Dendritic cell treated with granulocyte-macrophage colony-stimulating factor and Interleukin-4, amounts not matched to agents 40 ng/mL and 50 ng/mL, for 4 days (primary cell): ENCODE measurements at regions not wholly inside any gene's neighbourhood (a gene's known extent, or its start where the extent isn't known, plus 50 kb on each side); places are given as distances from the start of the nearest gene placed in this dataset.

ENCODE experiments used
- H3K27ac Mint-ChIP-seq: one replicate; pipeline ENCODE4 v1.8.0; 2022; ENCODE audit warnings: mild to moderate bottlenecking, mixed read lengths
- H3K27me3 Mint-ChIP-seq: one replicate; pipeline ENCODE4 v1.8.0; 2022; ENCODE audit warnings: mild to moderate bottlenecking, mixed read lengths
- H3K36me3 Mint-ChIP-seq: one replicate; pipeline ENCODE4 v1.8.0; 2022; ENCODE audit warnings: low read depth, mixed read lengths
- H3K4me1 Mint-ChIP-seq: one replicate; pipeline ENCODE4 v1.8.0; 2022; ENCODE audit warnings: low read depth, mixed read lengths
- H3K4me3 Mint-ChIP-seq: one replicate; pipeline ENCODE4 v1.8.0; 2022; ENCODE audit warnings: mild to moderate bottlenecking, moderate library complexity, mixed read lengths
- H3K9me3 Mint-ChIP-seq: one replicate; pipeline ENCODE4 v1.8.0; 2022; ENCODE audit warnings: mixed read lengths
- intact Hi-C: fragments of 100-400 bp; cut with micrococcal nuclease; formaldehyde crosslinking; loops from one replicate; pipeline ENCODE4 v1.15.0; 2022

DNA sequence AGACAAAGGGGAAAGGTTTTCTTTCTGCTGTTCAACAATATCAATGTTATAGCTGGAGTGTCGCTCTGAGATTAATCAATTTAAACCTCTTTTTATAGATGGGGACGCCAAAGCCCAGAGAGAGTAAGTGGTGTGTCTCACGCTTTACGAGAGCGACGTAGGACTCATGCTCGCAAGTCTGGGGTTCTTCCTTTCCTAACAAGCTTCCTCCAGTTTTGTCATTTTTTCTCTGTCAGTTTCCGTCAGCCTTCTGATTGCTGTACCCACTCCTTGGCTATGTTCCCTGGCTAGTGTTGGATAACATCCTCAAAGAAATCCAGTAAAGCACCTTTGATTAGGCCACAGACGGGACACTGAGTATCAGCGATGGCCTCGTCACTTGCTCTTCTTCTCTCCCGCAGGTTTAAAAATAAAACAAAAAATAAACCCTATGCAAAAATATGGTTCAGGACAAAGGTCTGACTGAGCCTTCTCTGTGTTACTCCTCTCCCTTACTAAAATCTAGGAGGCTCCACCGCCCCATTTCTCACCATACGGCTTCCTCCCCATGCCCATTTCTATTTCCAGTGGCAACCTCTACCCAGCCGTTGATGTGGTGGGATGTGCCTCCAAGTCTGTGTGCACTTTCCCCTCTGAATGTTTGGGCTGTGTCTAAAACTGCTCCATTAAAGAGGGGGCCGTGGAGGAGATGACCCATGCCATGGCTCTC, 172.7 kb upstream of the PARP11 start:
- peaks cover 28% of the 10 kb centered on the region for H3K27me3 Mint-ChIP-seq
- intact Hi-C loops: no loop called here

DNA sequence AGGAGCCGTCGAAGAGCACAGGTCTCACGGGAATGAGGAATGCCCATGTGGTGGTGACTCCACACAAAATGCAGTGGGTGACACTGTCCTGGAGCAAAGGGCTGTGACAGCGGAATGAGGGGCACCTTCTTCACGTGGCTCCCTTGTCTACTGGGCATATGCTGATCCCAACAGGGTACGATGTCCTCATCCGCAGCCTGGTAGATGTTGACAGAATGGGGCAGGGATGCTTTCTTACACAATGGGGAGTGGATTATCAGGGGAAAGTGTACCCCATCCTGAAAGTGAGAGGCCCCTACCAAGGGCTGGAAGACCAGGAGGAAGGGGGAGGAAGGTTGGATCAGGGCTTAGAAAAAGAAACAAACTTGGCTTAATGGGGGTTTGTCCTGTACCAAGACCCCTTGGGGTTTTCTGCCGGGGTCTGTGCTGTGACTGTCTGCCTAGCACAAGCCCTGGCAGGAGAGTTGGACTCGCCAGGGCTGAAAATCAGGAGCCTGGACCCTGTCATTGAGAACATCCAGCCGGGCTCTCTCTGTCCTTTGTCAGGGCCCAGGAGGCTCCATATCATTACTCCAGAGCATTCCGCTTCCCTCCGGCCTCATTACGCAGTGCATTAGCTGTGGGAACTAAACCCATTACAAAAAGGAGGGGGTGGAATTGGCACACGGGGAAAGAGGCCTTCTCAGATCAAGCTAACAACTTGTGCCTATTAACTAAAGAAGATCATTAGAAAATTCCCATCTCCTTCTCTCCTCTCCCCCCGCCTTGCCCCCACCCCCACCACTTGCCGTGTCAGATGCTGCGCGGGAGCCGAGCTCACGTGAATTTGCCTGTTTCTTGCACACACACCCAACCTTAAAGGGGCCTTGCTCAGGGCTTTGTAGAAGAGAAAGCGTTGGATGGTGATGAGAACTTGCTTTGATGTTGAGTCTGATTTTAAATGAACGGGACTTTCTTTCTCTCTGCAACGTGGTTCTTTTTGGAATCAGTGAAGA, 171.8 kb upstream of the PARP11 start:
- H3K4me1 Mint-ChIP-seq: peaks cover 10% of the 10 kb centered on the region
- intact Hi-C loops: no loop called here
- H3K27ac Mint-ChIP-seq: no peak overlapping the region
- H3K27me3 Mint-ChIP-seq: peaks cover 27% of the 10 kb centered on the region
- H3K36me3 Mint-ChIP-seq: no peaks in the 10 kb centered on the region
- H3K4me3 Mint-ChIP-seq: no peak overlapping the region
- no peaks in the 10 kb centered on the region for H3K9me3 Mint-ChIP-seq

More for the DNA sequence above, 172.7 kb upstream of the PARP11 start:
- Mint-ChIP-seq H3K4me1 (peaks cover 10% of the 10 kb centered on the region), H3K27ac (no peak overlapping the region), H3K9me3 (no peaks in the 10 kb centered on the region), H3K36me3 (no peaks in the 10 kb centered on the region), H3K4me3 (no peak overlapping the region)

DNA sequence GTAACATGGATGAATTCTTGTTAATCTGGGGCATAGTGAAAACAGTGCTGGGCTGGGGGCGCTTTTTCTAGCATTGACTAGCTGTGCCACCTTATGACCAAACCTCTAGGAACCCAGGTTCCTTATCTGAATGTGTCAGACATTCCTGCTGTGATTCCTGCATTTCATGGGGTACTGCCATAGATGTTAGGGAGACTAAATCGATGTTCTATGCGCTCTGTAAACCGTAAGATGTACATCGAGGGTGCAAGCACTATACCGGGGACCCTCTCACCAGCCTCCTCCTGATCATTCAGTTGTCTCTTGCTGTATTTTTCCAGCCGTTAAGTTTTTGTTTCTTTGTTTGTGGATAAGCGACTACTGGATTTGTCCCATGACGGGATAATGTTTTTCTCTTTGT, 170.9 kb upstream of the PARP11 start:
- Mint-ChIP-seq H3K36me3 (no peaks in the 10 kb centered on the region), H3K9me3 (no peaks in the 10 kb centered on the region), H3K27ac (no peak overlapping the region), H3K27me3 (peaks cover 24% of the 10 kb centered on the region), H3K4me1 (peaks cover 10% of the 10 kb centered on the region), H3K4me3 (no peak overlapping the region)
- intact Hi-C loops: no loop called here

DNA sequence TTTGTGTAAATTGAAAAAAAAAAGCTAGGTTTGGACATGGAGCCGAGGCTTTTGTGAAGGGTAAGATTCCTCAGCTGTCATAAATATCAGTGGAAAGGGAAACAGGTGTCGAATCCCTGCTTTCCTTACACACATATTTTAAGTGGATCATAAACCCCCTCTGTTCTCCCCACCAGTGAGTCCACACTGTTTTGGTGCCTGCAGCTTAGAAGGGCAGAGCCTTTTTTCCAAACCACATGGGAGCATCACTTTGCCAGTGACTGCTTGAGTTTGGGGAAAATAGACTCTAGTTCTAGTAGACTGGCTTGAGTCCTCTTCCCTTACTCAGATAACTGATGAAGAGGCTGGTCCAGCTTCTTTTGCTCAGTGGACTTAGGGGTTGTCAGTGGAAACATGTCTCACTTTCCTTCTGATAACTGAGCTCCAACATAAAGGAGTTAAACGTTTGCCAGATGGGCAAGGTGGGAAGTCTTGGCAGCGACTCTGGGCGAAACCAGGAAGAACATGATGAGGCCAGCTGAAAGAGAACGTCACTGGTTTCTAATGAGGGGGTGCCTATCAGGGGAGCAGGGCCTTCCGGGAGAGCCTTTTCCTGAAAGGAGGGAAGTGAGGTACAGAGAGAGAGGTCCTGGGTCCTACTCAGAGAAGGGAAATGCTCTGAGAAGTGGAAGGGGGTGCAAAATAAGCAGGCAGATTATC, 168.1 kb upstream of the PARP11 start:
- no peak overlapping the region for H3K27ac Mint-ChIP-seq
- peaks cover 20% of the 10 kb centered on the region for H3K27me3 Mint-ChIP-seq
- H3K4me1 Mint-ChIP-seq: peaks cover 26% of the 10 kb centered on the region
- no peaks in the 10 kb centered on the region for H3K36me3 Mint-ChIP-seq
- H3K9me3 Mint-ChIP-seq: no peaks in the 10 kb centered on the region
- intact Hi-C loops: no loop called here
- H3K4me3 Mint-ChIP-seq: no peak overlapping the region

DNA sequence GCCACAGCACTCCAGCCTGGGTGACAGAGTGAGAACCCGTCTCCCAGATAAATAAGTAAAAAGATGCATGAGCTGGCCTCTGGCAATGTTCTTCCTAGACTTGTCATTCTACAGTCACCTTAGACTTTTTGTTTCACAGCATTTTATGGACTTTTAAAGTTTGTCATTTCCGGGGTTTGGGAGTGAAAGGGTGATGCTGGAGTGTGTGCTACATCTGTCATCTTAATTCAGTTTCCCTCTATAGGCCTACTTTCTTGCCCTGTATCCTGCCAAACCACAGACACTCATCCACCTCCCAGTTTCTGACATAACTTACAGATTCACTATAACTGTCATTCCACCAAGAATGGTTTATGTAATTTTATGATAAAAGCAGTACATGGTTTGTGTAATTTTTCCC, 166.7 kb upstream of the PARP11 start:
- intact Hi-C loops: no loop called here
- H3K27ac Mint-ChIP-seq: no peak overlapping the region
- H3K36me3 Mint-ChIP-seq: no peaks in the 10 kb centered on the region

DNA sequence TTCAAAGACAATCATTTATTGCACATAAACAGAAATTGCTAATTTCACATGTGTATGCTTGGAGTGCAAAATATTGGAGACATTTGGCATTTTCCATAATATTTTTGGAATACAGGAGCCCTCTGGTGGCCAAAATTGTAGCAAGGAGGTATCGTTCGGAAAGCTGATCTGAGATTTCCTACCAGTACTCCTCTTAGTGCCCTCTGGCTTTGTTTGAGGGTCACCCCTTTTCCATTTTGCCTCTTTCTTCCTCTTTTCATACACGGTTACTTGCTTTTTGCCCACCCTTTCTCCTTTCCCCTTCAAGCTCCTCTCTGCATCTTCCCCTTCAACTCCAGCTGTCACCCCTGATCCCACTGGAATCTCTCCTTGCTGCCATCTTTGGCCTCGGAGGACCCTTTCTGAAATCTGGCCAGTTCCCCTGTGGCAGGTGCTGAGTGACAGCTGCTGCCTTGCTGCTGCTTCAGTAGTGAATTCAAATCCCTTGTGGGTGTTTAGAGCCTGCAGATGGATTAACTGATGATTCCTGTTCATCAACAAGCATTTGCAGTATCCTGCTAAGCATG, 164.6 kb upstream of the PARP11 start:
- H3K27me3 Mint-ChIP-seq: peaks cover 28% of the 10 kb centered on the region
- no peak overlapping the region for H3K4me3 Mint-ChIP-seq
- H3K4me1 Mint-ChIP-seq: peaks cover 37% of the 10 kb centered on the region
- intact Hi-C loops: loop anchor here (1.0 to 2.0 kb wide), 3 partner anchors 41 to 239 kb away; no protein-coding TSS in a partner anchor
- no peak overlapping the region for H3K27ac Mint-ChIP-seq
- H3K36me3 Mint-ChIP-seq: no peaks in the 10 kb centered on the region
- H3K9me3 Mint-ChIP-seq: no peaks in the 10 kb centered on the region

More for the DNA sequence above, 166.7 kb upstream of the PARP11 start:
- H3K27me3 Mint-ChIP-seq: peaks cover 21% of the 10 kb centered on the region
- no peak overlapping the region for H3K4me3 Mint-ChIP-seq
- H3K4me1 Mint-ChIP-seq: peaks cover 37% of the 10 kb centered on the region
- no peaks in the 10 kb centered on the region for H3K9me3 Mint-ChIP-seq

DNA sequence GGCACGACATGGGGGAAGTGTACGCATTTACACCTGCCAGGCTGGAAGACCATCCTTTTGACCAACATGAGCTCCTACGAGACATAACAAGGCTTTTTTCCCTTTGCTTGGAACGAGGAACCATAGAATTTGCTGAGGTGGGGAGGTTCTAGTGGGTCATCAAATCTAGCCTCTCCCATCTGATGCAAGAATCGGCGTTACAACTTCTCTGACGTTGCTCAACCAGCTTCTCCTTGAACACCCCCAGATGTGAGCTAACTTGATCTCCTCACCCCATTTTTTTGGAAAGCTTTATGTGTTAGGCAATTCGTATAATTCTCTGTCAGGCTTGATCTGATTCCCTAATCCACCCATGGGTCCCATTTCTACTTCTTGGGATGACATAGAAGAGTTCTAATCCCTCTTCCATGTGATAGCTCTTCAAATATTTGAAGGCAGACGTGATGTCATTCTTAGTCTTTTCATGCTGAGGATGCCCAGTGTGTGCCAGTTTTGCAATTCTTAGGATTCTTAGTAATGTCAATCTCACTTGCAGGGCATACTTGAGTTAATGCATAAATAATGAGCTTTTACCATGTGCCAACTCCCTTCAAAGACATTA, 163.6 kb upstream of the PARP11 start:
- H3K4me3 Mint-ChIP-seq: no peak overlapping the region
- H3K36me3 Mint-ChIP-seq: no peaks in the 10 kb centered on the region
- H3K4me1 Mint-ChIP-seq: peaks cover 42% of the 10 kb centered on the region
- H3K27ac Mint-ChIP-seq: no peak overlapping the region
- no peaks in the 10 kb centered on the region for H3K9me3 Mint-ChIP-seq
- H3K27me3 Mint-ChIP-seq: peaks cover 35% of the 10 kb centered on the region
- intact Hi-C loops: loop anchor here (1.0 to 2.0 kb wide), 3 partner anchors 40 to 241 kb away; no protein-coding TSS in a partner anchor

DNA sequence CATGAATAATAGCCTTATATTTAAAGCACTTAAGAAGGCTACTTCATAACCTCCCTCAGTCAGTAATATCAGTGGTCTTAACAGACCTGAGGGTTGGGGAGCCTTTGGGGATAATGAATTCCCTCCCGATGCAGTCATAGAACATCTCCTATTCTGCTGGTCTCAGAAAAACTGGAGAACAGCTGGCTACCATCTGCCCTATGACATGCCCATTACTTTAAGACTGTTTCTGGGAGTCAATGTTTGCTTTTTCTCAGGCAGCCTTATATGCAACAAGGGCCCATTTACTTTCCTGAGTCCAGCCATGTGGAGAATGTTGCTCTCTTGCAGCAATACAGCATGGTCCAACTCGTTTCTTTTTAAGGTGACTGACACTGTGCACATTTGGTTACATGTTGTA, 161.7 kb upstream of the PARP11 start:
- H3K4me3 Mint-ChIP-seq: no peak overlapping the region
- H3K27ac Mint-ChIP-seq: no peak overlapping the region
- intact Hi-C loops: no loop called here
- H3K9me3 Mint-ChIP-seq: no peaks in the 10 kb centered on the region
- peaks cover 50% of the 10 kb centered on the region for H3K4me1 Mint-ChIP-seq
- no peaks in the 10 kb centered on the region for H3K36me3 Mint-ChIP-seq
- peaks cover 41% of the 10 kb centered on the region for H3K27me3 Mint-ChIP-seq

DNA sequence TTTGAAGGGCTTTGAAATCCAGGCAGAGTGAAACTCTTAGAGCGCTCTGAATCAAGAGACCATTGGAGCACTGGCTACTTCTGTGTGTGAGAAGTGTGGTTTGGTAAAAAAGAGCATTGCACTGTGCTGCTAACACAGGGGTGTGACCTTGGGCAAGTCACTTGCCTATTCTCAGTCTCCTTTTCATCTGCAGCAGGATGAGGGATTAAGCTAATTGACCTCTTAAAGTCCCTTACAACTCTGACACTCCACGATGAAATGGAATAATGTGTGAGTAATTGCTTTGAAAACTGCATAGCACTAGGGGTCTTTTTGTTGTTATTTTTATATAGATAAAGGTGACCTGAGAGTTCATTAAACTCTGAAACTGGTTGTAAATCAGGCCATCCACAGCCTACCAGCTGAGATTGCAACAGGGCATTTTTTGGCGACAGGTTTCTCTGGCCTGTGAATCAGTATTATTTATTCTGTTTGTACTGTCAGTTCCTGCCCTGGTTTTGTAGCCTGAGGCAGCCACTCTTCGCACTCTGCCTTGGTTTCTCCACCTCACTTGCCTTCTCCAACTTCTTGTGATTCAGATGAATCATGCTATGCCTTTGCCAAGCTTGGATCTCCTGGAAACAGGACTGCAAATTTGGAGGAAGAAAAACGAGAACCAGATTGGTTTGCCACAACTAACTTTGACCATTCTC, 159.9 kb upstream of the PARP11 start:
- H3K9me3 Mint-ChIP-seq: no peaks in the 10 kb centered on the region
- no peaks in the 10 kb centered on the region for H3K36me3 Mint-ChIP-seq
- peaks cover 41% of the 10 kb centered on the region for H3K27me3 Mint-ChIP-seq
- intact Hi-C loops: no loop called here
- H3K4me1 Mint-ChIP-seq: peaks cover 45% of the 10 kb centered on the region
- no peak overlapping the region for H3K27ac Mint-ChIP-seq
- no peak overlapping the region for H3K4me3 Mint-ChIP-seq

DNA sequence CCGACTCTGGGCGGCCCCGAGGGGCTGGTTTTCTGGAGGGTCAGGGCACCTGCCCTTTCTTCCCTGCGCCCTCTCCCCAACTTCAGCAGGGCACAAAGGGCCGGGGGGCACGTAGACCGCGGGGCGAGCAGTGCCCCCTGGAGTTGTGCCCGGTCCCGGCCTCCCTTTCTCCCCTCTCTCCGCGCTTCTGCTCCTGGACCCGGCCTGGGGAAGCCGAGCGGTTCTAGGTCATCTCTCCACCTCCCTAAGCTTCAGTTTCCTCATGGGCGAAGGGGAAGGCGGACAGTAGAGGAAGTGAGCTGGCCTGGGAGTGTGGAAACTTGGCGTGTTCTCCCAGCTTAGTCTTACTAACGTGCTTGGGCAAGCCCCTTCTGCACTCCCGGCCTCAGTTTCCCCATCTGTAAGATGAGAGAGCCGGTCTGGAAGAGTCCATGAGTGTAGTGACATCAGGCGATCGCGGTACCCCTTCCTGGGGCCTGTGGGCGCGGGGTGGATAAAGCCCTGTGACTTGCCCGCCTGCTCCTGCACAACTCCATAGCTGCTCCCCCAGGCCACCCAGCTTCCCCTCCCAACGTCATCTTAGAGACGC, 158.6 kb upstream of the PARP11 start:
- H3K4me3 Mint-ChIP-seq: peak overlapping the region; percentile 66
- peaks cover 48% of the 10 kb centered on the region for H3K4me1 Mint-ChIP-seq
- H3K36me3 Mint-ChIP-seq: no peaks in the 10 kb centered on the region
- no peaks in the 10 kb centered on the region for H3K9me3 Mint-ChIP-seq
- peak overlapping the region; percentile 61 for H3K27ac Mint-ChIP-seq
- H3K27me3 Mint-ChIP-seq: peaks cover 41% of the 10 kb centered on the region
- intact Hi-C loops: no loop called here

DNA sequence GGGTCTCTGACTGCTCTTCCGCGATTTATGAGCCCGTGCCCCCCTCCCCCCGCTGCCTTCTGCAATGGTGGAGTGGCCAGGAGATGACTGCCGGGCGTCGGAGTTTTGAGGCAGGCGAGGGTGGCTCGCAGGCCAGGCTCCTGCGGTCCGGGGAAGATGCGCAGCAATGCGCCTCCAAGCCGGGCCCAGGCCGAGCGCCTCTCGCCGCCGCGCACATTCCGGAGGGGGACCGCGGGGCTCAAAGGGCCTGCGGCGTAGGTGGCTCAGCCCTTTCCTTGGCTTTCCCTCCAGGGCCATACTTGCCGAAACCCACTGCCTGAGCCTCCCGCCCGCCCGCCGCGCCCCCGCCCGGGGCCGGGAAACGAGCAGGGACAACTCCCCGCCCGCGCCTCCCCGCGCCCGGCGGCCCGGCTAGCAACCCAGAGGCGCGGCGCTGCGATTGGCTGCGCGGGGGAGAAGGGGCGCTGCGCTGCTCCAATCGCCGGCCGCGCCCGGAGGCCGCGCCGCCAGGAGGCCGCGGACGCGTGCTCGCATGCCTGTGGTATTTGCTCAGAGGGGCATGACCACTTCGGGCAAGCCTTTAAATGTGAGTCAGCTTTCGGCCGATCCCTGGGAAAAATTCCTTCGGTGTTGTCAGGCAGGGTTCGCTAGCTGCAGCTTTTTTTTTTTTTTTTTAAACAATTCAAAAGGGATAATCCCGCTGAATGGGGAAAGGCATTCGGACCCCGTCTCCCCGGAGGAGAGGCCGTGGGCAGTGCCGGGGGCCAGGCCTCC, 157.9 kb upstream of the PARP11 start:
- intact Hi-C loops: no loop called here
- Mint-ChIP-seq H3K27ac (peak overlapping the region; percentile 61), H3K4me1 (peaks cover 41% of the 10 kb centered on the region)

DNA sequence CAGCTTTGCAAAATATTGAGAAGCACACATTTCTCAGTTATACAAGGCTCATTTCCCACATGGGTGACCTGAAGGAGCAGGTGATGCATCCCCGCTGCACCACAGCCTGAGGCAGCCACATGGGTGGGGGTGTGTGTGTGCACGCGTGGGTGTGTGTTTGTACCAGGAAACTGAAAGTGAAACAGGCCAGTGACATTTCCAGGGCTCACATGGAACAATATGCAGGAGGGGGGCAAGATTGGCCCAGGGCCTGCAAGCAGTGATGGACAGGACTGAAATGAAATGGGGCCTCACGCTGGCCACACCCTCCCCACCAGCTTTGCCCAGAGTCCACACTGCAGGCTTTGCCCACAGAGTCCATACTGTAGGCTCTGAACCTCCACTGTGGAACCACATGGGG, 154.2 kb upstream of the PARP11 start:
- H3K27ac Mint-ChIP-seq: no peak overlapping the region
- H3K9me3 Mint-ChIP-seq: no peaks in the 10 kb centered on the region
- no peaks in the 10 kb centered on the region for H3K36me3 Mint-ChIP-seq
- peaks cover 31% of the 10 kb centered on the region for H3K4me1 Mint-ChIP-seq
- no peak overlapping the region for H3K4me3 Mint-ChIP-seq
- H3K27me3 Mint-ChIP-seq: peaks cover 34% of the 10 kb centered on the region
- intact Hi-C loops: no loop called here

More for the DNA sequence above, 157.9 kb upstream of the PARP11 start:
- H3K36me3 Mint-ChIP-seq: no peaks in the 10 kb centered on the region
- peaks cover 38% of the 10 kb centered on the region for H3K27me3 Mint-ChIP-seq
- peak overlapping the region; percentile 66 for H3K4me3 Mint-ChIP-seq
- no peaks in the 10 kb centered on the region for H3K9me3 Mint-ChIP-seq
